Inferior parietal cortex (tissue), 1 donor: ENCODE measurements at regions not wholly inside any gene's neighbourhood (a gene's known extent, or its start where the extent isn't known, plus 50 kb on each side); places are given as distances from the start of the nearest gene placed in this dataset.

Experiments
- DNase-seq: peaks from one replicate; pipeline ENCODE4 v3.0.0-alpha.2; 2016; ENCODE audit errors: extremely low spot score

GRCh38 chr5:31048282-31049270 lies 144.9 kb upstream of the CDH6 start:
- peak; percentile 5 for DNase-seq

GRCh38 chr5:31047621-31048020 lies 145.9 kb upstream of the CDH6 start:
- DNase-seq, result no peak

GRCh38 chr5:31047007-31047406 lies 146.5 kb upstream of the CDH6 start:
- no peak for DNase-seq

- no peak for DNase-seq
Observed at GRCh38 chr5:31036411-31036810, 157.1 kb upstream of the CDH6 start.

- DNase-seq, result no peak
Observed at GRCh38 chr5:31033295-31033694, 160.2 kb upstream of the CDH6 start.

- DNase-seq, result no peak
Observed at GRCh38 chr5:31029925-31030324, 163.6 kb upstream of the CDH6 start.

- no peak for DNase-seq
Observed at GRCh38 chr5:31027721-31028120, 165.8 kb upstream of the CDH6 start.

GRCh38 chr5:31023105-31023504 lies 170.4 kb upstream of the CDH6 start:
- no peak for DNase-seq

- DNase-seq, result no peak
Observed at GRCh38 chr5:31021181-31021624, 172.3 kb upstream of the CDH6 start.

- DNase-seq, result no peak
Observed at GRCh38 chr5:31008231-31008630, 185.3 kb upstream of the CDH6 start.

GRCh38 chr5:31007672-31008071 lies 185.8 kb upstream of the CDH6 start:
- DNase-seq, result no peak

GRCh38 chr5:31000287-31000686 lies 193.2 kb upstream of the CDH6 start:
- DNase-seq, result no peak

- no peak for DNase-seq
Observed at GRCh38 chr5:30997681-30998080, 195.8 kb upstream of the CDH6 start.

- DNase-seq, result no peak
Observed at GRCh38 chr5:30994902-30995301, 198.6 kb upstream of the CDH6 start.

- DNase-seq, result no peak
Observed at GRCh38 chr5:30994176-30994575, 199.3 kb upstream of the CDH6 start.

- no peak for DNase-seq
Observed at GRCh38 chr5:30991462-30991861, 202.0 kb upstream of the CDH6 start.

GRCh38 chr5:30981576-30981975 lies 211.9 kb upstream of the CDH6 start:
- no peak for DNase-seq

- no peak for DNase-seq
Observed at GRCh38 chr5:30968971-30969370, 224.5 kb upstream of the CDH6 start.

GRCh38 chr5:30960036-30960435 lies 233.4 kb upstream of the CDH6 start:
- no peak for DNase-seq

GRCh38 chr5:30959238-30959637 lies 234.2 kb upstream of the CDH6 start:
- no peak for DNase-seq

- DNase-seq, result no peak
Observed at GRCh38 chr5:30957591-30957990, 235.9 kb upstream of the CDH6 start.

GRCh38 chr5:30956251-30956650 lies 237.2 kb upstream of the CDH6 start:
- DNase-seq, result no peak

GRCh38 chr5:30937070-30937469 lies 256.4 kb upstream of the CDH6 start:
- DNase-seq, result no peak

- DNase-seq, result no peak
Observed at GRCh38 chr5:30933599-30933998, 259.9 kb upstream of the CDH6 start.
